IPS-15b (cell line): ENCODE measurements at regions not wholly inside any gene's neighbourhood (a gene's known extent, or its start where the extent isn't known, plus 50 kb on each side); places are given as distances from the start of the nearest gene placed in this dataset.

Experiments
- H3K27me3 ChIP-seq: one replicate; pipeline ENCODE4 v1.6.1; 2013; ENCODE audit warnings: low read length; ENCODE audit not compliant: control insufficient read depth, insufficient read depth
- H3K36me3 ChIP-seq: one replicate; pipeline ENCODE4 v1.6.1; 2013; ENCODE audit warnings: low read length; ENCODE audit not compliant: control insufficient read depth, insufficient read depth
- H3K4me1 ChIP-seq: one replicate; pipeline ENCODE4 v1.6.1; 2013; ENCODE audit warnings: mild to moderate bottlenecking, low read length; ENCODE audit not compliant: control insufficient read depth, insufficient read depth
- H3K4me3 ChIP-seq: one replicate; pipeline ENCODE4 v1.5.1; 2013; ENCODE audit warnings: low read depth, low read length
- H3K9ac ChIP-seq: one replicate; pipeline ENCODE4 v1.6.1; 2013; ENCODE audit warnings: low read depth, mild to moderate bottlenecking, low read length
- H3K9me3 ChIP-seq: one replicate; pipeline ENCODE4 v1.6.1; 2013; ENCODE audit warnings: mild to moderate bottlenecking, low read length; ENCODE audit not compliant: control insufficient read depth, insufficient read depth

- Histone ChIP-seq H3K9me3 (no peaks in the 10 kb centered on the region), H3K27me3 (no peaks in the 10 kb centered on the region), H3K36me3 (no peaks in the 10 kb centered on the region), H3K9ac (no peak overlapping the region), H3K4me1 (no peaks in the 10 kb centered on the region), H3K4me3 (no peak overlapping the region)
Measured at GRCh38 chr15:95368755-95369601, 961.5 kb upstream of the NR2F2 start.

GRCh38 chr15:95370291-95370690 lies 960.2 kb upstream of the NR2F2 start:
- no peaks in the 10 kb centered on the region for H3K4me1 ChIP-seq
- no peak overlapping the region for H3K4me3 ChIP-seq
- H3K27me3 ChIP-seq = no peaks in the 10 kb centered on the region
- H3K9me3 ChIP-seq = no peaks in the 10 kb centered on the region
- H3K36me3 ChIP-seq = no peaks in the 10 kb centered on the region
- H3K9ac ChIP-seq = no peak overlapping the region

GRCh38 chr15:95371664-95372063 lies 958.8 kb upstream of the NR2F2 start:
- no peaks in the 10 kb centered on the region for H3K36me3 ChIP-seq
- H3K4me1 ChIP-seq = no peaks in the 10 kb centered on the region
- no peak overlapping the region for H3K4me3 ChIP-seq
- no peaks in the 10 kb centered on the region for H3K9me3 ChIP-seq
- H3K27me3 ChIP-seq = no peaks in the 10 kb centered on the region
- H3K9ac ChIP-seq = no peak overlapping the region

GRCh38 chr15:95375281-95375680 lies 955.2 kb upstream of the NR2F2 start:
- H3K4me1 ChIP-seq = no peaks in the 10 kb centered on the region
- H3K9ac ChIP-seq = no peak overlapping the region
- no peaks in the 10 kb centered on the region for H3K27me3 ChIP-seq
- no peaks in the 10 kb centered on the region for H3K36me3 ChIP-seq
- no peak overlapping the region for H3K4me3 ChIP-seq
- no peaks in the 10 kb centered on the region for H3K9me3 ChIP-seq

GRCh38 chr15:95377258-95377852 lies 953.1 kb upstream of the NR2F2 start:
- H3K4me1 ChIP-seq = no peaks in the 10 kb centered on the region
- H3K9me3 ChIP-seq = no peaks in the 10 kb centered on the region
- no peak overlapping the region for H3K4me3 ChIP-seq
- no peaks in the 10 kb centered on the region for H3K27me3 ChIP-seq
- no peak overlapping the region for H3K9ac ChIP-seq
- H3K36me3 ChIP-seq = no peaks in the 10 kb centered on the region

- Histone ChIP-seq H3K9me3 (no peaks in the 10 kb centered on the region), H3K36me3 (no peaks in the 10 kb centered on the region)
Measured at GRCh38 chr15:95394186-95395067, 936.1 kb upstream of the NR2F2 start.

GRCh38 chr15:95400428-95400827 lies 930.1 kb upstream of the NR2F2 start:
- Histone ChIP-seq H3K9me3 (no peaks in the 10 kb centered on the region), H3K9ac (no peak overlapping the region), H3K36me3 (no peaks in the 10 kb centered on the region), H3K4me3 (no peak overlapping the region), H3K27me3 (no peaks in the 10 kb centered on the region), H3K4me1 (no peaks in the 10 kb centered on the region)

More at GRCh38 chr15:95394186-95395067, 936.1 kb upstream of the NR2F2 start:
- Histone ChIP-seq H3K9ac (no peak overlapping the region), H3K4me1 (no peaks in the 10 kb centered on the region), H3K27me3 (no peaks in the 10 kb centered on the region), H3K4me3 (no peak overlapping the region)

GRCh38 chr15:95401587-95401986 lies 928.9 kb upstream of the NR2F2 start:
- Histone ChIP-seq H3K27me3 (no peaks in the 10 kb centered on the region), H3K9me3 (no peaks in the 10 kb centered on the region), H3K4me1 (no peaks in the 10 kb centered on the region), H3K9ac (no peak overlapping the region), H3K4me3 (no peak overlapping the region), H3K36me3 (no peaks in the 10 kb centered on the region)

- no peak overlapping the region for H3K9ac ChIP-seq
- no peaks in the 10 kb centered on the region for H3K9me3 ChIP-seq
- no peak overlapping the region for H3K4me3 ChIP-seq
- H3K4me1 ChIP-seq = no peaks in the 10 kb centered on the region
- H3K27me3 ChIP-seq = no peaks in the 10 kb centered on the region
- H3K36me3 ChIP-seq = no peaks in the 10 kb centered on the region
Measured at GRCh38 chr15:95405447-95405846, 925.1 kb upstream of the NR2F2 start.

GRCh38 chr15:95407534-95407933 lies 923.0 kb upstream of the NR2F2 start:
- H3K27me3 ChIP-seq = no peaks in the 10 kb centered on the region
- no peak overlapping the region for H3K4me3 ChIP-seq
- H3K9ac ChIP-seq = no peak overlapping the region
- H3K36me3 ChIP-seq = no peaks in the 10 kb centered on the region
- no peaks in the 10 kb centered on the region for H3K4me1 ChIP-seq
- no peaks in the 10 kb centered on the region for H3K9me3 ChIP-seq

- Histone ChIP-seq H3K27me3 (no peaks in the 10 kb centered on the region), H3K9me3 (no peaks in the 10 kb centered on the region), H3K36me3 (no peaks in the 10 kb centered on the region), H3K4me3 (no peak overlapping the region), H3K9ac (no peak overlapping the region), H3K4me1 (no peaks in the 10 kb centered on the region)
Measured at GRCh38 chr15:95409211-95409610, 921.3 kb upstream of the NR2F2 start.
